PC-9 (cell line): ENCODE measurements at regions not wholly inside any gene's neighbourhood (a gene's known extent, or its start where the extent isn't known, plus 50 kb on each side); places are given as distances from the start of the nearest gene placed in this dataset.

ENCODE experiments used
- CTCF ChIP-seq: fragments of 200-600 bp; sonication (generic); conservative IDR thresholded peaks from 2 replicates; pipeline ENCODE4 v1.6.1; 2017; ENCODE audit warnings: mixed run types, antibody characterized with exemption, mild to moderate bottlenecking, moderate library complexity
- EZH2 ChIP-seq: fragments of 200-600 bp; sonication (generic); IDR thresholded peaks from 2 replicates; pipeline ENCODE4 v1.8.0; 2017; ENCODE audit warnings: antibody characterized with exemption, low read depth

- TF ChIP-seq EZH2 = no peak
- TF ChIP-seq CTCF = no peak
These were observed 90.8 kb upstream of the THY1 start for GRCh38 chr11:119513806-119514170.
